Neural crest cell (in vitro differentiated cells): ENCODE measurements at regions not wholly inside any gene's neighbourhood (a gene's known extent, or its start where the extent isn't known, plus 50 kb on each side); places are given as distances from the start of the nearest gene placed in this dataset.

Experiments used
- DNase-seq: peaks from one replicate; pipeline ENCODE4 v3.0.0; 2021; ENCODE audit warnings: low read depth, mixed read lengths, low spot score
- H3K27ac Mint-ChIP-seq: one replicate; pipeline ENCODE4 v1.8.0; 2021; ENCODE audit warnings: mild to moderate bottlenecking, mixed read lengths; ENCODE audit not compliant: unreplicated experiment
- H3K27me3 Mint-ChIP-seq: 2 replicates; pipeline ENCODE4 v1.8.0; 2021; ENCODE audit warnings: low read depth, mild to moderate bottlenecking, mixed read lengths
- H3K36me3 Mint-ChIP-seq: 2 replicates; pipeline ENCODE4 v1.8.0; 2021; ENCODE audit warnings: low read depth, mild to moderate bottlenecking, mixed read lengths
- H3K4me1 Mint-ChIP-seq: 2 replicates; pipeline ENCODE4 v1.8.0; 2021; ENCODE audit warnings: mixed read lengths
- H3K4me3 Mint-ChIP-seq: one replicate; pipeline ENCODE4 v1.8.0; 2021; ENCODE audit warnings: mild to moderate bottlenecking, mixed read lengths
- H3K9me3 Mint-ChIP-seq: 2 replicates; pipeline ENCODE4 v1.8.0; 2021; ENCODE audit warnings: mixed read lengths
- CTCF ChIP-seq: fragments of 200-600 bp; sonication (generic); conservative IDR thresholded peaks from 2 replicates; pipeline ENCODE4 v1.5.0; 2021; ENCODE audit warnings: antibody characterized with exemption, mild to moderate bottlenecking

GRCh38 chr17:72575542-72576233, 454.9 kb downstream of the SOX9 start:
- no peak for TF ChIP-seq CTCF
- Mint-ChIP-seq H3K27ac (peak overlapping the region; percentile 78), H3K27me3 (peaks cover 73% of the 10 kb centered on the region), H3K36me3 (no peaks in the 10 kb centered on the region), H3K4me1 (peaks cover 86% of the 10 kb centered on the region), H3K4me3 (peak overlapping the region; percentile 88), H3K9me3 (no peaks in the 10 kb centered on the region)
- DNase-seq = no peak

- no peak for TF ChIP-seq CTCF
- Mint-ChIP-seq H3K4me1 (peaks cover 86% of the 10 kb centered on the region), H3K27ac (peak overlapping the region; percentile 59), H3K27me3 (peaks cover 79% of the 10 kb centered on the region), H3K4me3 (peak overlapping the region; percentile 88), H3K36me3 (no peaks in the 10 kb centered on the region), H3K9me3 (no peaks in the 10 kb centered on the region)
- DNase-seq = peak; percentile 55
Observed at GRCh38 chr17:72576289-72576759, 455.5 kb downstream of the SOX9 start.

GRCh38 chr17:72578817-72579470, 458.1 kb downstream of the SOX9 start:
- H3K27ac Mint-ChIP-seq = no peak overlapping the region
- H3K4me3 Mint-ChIP-seq = peak overlapping the region; percentile 42
- H3K36me3 Mint-ChIP-seq = no peaks in the 10 kb centered on the region
- no peak for DNase-seq
- H3K4me1 Mint-ChIP-seq = peaks cover 66% of the 10 kb centered on the region
- no peaks in the 10 kb centered on the region for H3K9me3 Mint-ChIP-seq
- no peak for TF ChIP-seq CTCF
- H3K27me3 Mint-ChIP-seq = peaks cover 69% of the 10 kb centered on the region

GRCh38 chr17:72579990-72580320, 459.1 kb downstream of the SOX9 start:
- peaks cover 4% of the 10 kb centered on the region for H3K36me3 Mint-ChIP-seq

More at GRCh38 chr17:72579990-72580320, 459.1 kb downstream of the SOX9 start:
- no peak for DNase-seq
- peaks cover 57% of the 10 kb centered on the region for H3K4me1 Mint-ChIP-seq
- H3K27me3 Mint-ChIP-seq = peaks cover 63% of the 10 kb centered on the region
- no peak overlapping the region for H3K4me3 Mint-ChIP-seq
- no peak for TF ChIP-seq CTCF
- no peaks in the 10 kb centered on the region for H3K9me3 Mint-ChIP-seq
- H3K27ac Mint-ChIP-seq = no peak overlapping the region
